HG03520 (cell line): ENCODE measurements at regions not wholly inside any gene's neighbourhood (a gene's known extent, or its start where the extent isn't known, plus 50 kb on each side); places are given as distances from the start of the nearest gene placed in this dataset.

Experiments
- ATAC-seq: cut with Tn5 transposase; IDR thresholded peaks from one replicate; pipeline ENCODE4 v1.9.1; 2021; ENCODE audit warnings: mild to moderate bottlenecking, moderate library complexity; ENCODE audit not compliant: unreplicated experiment

- ATAC-seq, result no peak
These were observed 381.4 kb downstream of the PLPP3 start for GRCh38 chr1:56197946-56198345.

- ATAC-seq, result no peak
These were observed 382.5 kb downstream of the PLPP3 start for GRCh38 chr1:56196839-56197238.

- ATAC-seq, result no peak
These were observed 384.6 kb downstream of the PLPP3 start for GRCh38 chr1:56194701-56195300.

GRCh38 chr1:56193656-56194055, 385.7 kb downstream of the PLPP3 start:
- no peak for ATAC-seq

DNA sequence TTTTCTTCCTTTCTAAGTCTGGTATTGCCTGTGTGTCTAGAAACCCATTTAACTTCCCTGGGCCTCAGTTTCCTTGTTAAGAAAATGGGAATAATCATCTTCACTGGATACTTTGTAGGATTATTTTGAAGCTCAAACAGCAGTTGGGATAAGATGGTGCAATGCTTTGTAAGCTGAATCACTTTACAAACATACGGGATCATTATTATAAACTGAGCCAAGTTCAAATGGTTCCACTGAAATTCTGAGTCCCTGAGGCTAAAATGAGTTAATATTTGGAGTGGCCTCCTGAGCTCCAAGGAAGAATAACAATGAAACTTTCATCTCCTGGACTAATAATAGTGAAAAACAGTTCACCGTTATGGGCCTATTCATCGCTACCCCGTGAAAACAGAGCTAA, 388.0 kb downstream of the PLPP3 start:
- no peak for ATAC-seq

DNA sequence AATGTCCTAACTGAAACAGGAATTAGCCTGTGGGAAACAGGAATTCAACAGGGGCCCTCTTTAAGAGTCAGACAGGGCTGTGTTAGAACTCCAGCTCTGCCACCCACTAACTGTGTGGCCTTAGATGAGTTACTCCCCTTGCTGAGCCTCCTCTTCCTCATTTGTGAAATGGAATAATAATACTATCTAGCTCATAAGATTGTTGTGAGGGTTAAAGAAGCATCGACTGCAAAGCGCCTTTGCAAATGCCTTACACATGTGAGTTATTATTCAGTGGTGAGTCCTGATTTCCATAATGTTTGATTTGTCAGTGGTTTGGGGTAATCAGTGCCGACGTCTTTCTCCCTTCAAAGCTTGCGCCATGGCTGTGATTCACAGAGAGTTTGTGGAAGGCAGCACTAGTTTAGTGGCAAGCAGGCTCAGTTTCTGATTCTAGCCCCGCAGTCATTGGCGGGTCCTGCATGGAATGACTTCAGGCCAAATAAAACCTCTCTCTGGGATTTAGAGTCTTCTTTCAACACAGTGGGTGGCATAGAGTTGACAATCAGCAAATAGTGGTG, 388.5 kb downstream of the PLPP3 start:
- ATAC-seq, result no peak

DNA sequence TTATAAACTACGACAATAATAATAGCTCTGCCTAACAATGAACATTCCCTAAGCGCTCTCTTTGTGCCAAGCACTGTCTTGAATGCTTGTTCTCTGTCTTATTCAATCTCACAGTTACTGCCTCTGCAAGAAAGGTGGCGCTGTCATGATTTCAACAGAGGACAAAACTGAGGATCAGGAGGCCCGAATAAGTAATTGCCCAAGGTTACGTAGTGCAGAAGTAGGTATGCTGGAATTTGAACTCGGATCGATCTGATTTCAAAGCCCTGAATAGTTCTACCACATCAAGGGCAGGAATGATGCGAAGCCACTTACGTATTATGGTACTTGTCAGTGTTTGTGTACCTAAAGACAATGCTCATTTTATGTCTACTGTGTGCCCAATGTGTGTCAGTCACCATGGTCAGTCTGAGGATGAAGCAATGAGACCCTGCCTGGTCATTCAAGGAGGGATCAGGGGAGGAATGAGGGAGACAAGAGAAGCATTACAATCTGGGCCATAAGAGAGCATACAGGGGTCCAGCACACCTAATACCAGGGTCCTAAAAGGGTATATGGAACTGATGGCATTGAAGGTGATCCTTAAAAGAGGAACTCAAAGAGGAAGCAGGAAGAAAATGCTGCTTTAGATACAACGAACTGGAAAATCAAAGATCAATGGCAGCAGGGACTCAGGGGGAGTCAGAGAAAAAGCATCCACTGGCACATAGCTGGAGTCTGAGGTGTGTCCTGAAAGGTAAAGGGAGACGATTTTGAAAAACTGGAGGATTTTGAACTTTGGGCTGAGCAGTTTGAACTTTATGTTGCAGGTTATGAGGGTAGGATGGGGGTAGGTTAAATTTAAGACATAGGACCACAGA, 389.2 kb downstream of the PLPP3 start:
- ATAC-seq, result no peak

DNA sequence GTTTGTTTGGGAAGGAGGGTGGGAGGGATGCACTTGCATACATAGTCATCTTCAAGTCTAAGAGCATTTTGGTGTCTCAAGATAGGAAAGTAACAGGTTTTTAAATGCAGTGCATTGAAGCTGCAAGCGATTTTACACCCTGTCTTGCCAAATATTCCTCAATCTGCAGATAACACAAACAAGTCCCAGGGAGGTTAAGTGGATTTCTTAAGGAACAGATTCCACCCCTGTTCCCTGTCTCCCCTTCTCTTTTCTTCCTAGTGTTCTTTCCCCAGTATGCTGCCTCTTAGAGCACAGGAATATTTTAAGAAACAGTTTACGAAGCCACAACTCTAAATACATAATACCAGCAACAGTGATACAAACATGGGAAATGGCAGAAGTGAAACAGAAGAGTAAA, 389.9 kb downstream of the PLPP3 start:
- ATAC-seq, result no peak

DNA sequence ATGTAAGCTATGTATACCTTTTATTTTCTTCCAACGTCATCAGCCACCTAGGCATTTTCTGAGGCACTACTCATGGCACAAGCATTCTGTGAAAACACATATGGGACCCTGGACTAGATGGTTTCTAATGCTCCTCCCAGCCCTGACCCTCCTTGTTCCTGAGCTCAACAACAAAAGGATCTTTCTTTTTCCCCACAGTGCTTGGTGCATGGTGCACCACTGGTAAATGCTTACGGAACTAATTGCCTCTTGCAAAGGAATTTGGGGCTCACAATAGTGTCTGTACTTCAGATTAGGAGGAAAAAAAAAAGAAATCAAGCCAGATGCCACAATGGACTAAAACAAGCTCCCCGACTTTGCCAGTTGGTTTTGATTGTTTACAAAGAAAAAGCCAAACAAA, 390.5 kb downstream of the PLPP3 start:
- no peak for ATAC-seq

DNA sequence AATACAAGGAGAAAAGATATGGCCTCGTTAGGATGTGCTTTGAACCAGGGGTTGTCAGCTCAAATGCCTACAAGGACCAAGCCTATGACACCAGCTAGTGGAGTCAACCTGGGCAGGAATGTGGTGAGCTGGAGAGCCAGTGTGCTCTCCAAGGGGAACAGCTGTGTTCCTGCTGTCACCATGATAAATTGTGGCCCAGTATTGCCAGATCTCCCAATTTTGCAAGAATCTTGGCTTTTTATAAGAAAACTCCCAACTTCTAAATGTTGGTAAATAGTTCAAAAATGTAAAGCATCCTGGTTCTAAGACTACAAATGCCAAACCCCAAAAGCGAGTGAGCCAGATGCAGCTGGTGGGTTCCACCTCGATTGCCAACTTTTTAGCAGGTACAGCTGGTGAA, 391.1 kb downstream of the PLPP3 start:
- ATAC-seq, result no peak

DNA sequence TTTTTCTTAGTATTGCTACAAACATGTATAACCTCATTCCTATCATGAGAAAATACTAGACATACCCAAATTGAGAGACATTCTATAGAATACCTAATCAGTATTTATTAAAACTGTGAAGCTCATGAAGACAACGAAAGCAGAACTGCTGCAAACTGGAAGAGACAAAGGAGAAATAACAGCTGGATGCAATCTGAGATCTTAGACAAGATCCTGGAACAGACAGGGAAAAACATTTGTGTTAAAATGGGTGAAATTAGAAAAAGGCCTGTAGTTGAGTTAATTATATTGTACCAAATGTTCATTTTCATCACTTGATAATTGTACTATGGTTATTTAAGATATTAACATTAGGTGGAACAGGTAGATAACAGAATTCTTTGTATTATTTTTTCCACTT, 392.0 kb downstream of the PLPP3 start:
- ATAC-seq, result no peak

- ATAC-seq, result no peak
These were observed 393.9 kb downstream of the PLPP3 start for GRCh38 chr1:56185493-56185892.

GRCh38 chr1:56183151-56183550, 396.2 kb downstream of the PLPP3 start:
- ATAC-seq, result no peak

- no peak for ATAC-seq
These were observed 398.7 kb downstream of the PLPP3 start for GRCh38 chr1:56180520-56181190.

DNA sequence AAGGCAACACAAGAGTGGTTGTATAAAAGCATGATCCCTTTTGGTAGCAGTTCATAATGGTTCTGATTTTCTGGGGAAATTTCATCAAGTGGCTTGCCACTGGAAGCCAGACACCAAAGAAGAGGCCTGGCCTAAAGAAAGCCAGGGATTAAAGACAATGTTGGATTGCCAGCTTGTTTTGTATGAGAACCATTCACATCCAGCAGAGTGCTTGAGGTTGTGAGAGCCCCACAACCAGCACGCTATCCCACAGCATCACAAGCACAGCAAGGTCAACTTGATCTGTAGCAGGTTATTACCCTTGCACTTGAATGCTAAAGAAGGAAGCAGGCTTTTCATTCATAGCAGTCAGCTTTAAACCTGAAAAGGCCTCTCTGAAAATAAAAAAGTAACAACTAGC, 399.8 kb downstream of the PLPP3 start:
- ATAC-seq, result no peak

GRCh38 chr1:56175211-56175610, 404.2 kb downstream of the PLPP3 start:
- ATAC-seq, result no peak

- no peak for ATAC-seq
These were observed 405.0 kb downstream of the PLPP3 start for GRCh38 chr1:56174176-56174885.

DNA sequence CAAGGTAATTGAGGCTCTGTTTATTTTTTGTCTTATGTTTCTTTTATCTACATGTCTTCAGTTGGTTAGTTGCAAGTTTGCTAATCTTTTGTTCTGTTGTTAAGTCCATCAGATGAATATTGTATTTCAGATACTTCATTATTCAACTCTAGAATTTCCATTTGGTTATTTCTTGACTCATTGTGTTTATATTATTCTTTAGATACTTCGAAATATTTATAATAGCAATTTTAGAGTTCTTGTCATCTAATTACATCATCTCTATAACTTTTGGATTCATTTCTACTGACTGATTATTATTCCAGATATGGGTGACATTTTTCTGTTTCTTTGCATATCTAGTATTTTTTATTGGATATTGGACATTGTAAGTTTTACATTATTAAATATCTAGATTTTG, 405.6 kb downstream of the PLPP3 start:
- ATAC-seq, result no peak

DNA sequence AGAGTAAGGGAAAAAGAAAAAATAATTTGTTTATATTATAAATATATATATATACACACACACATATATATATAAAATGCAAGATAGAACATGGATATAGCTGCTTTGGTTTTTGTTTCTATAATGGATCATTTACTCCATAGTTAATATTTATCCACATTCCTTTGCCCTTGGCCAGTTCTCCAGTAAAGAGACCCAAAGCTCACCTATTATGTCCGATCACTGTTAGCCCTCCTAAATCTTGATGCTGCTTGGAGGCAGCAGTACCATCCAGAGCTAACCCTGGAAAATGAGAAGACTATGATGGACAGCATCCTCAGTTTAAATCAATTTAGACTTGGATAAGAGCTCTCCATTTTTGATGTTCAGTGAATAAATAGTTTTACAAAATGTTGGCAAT, 407.7 kb downstream of the PLPP3 start:
- ATAC-seq, result no peak

- no peak for ATAC-seq
These were observed 408.5 kb downstream of the PLPP3 start for GRCh38 chr1:56170784-56171320.

- ATAC-seq, result no peak
These were observed 409.5 kb downstream of the PLPP3 start for GRCh38 chr1:56169856-56170255.
